Inflammatory macrophage (primary cell): ENCODE measurements at regions not wholly inside any gene's neighbourhood (a gene's known extent, or its start where the extent isn't known, plus 50 kb on each side); places are given as distances from the start of the nearest gene placed in this dataset.

ENCODE experiments used
- DNase-seq, 2 donors: peaks; one replicate each; pipeline ENCODE4 v3.0.0-alpha.2; 2020 to 2022

- DNase-seq = no peak
Measured at GRCh38 chr13:97057176-97057575, 62.9 kb upstream of the OXGR1 start.

DNA sequence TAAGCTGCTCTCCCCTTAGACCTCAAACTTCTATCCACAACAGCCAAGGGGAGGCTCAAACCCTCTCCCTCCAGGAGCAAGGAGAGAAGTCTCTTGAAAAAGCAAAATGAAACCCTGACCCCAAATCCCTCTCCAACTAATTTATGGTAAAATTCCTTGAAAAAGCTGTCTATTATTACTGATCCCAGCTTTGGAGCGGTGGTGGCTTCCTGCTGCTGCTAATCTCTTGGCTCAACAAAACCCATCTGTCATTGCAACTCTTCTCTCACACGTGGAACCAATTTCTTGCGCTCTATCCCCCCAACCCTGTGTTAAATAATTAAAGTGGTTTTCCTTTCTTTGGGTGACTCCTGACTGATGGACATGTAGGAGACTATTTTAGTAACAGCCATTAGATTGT is 64.1 kb upstream of the OXGR1 start:
- DNase-seq = no peak

DNA sequence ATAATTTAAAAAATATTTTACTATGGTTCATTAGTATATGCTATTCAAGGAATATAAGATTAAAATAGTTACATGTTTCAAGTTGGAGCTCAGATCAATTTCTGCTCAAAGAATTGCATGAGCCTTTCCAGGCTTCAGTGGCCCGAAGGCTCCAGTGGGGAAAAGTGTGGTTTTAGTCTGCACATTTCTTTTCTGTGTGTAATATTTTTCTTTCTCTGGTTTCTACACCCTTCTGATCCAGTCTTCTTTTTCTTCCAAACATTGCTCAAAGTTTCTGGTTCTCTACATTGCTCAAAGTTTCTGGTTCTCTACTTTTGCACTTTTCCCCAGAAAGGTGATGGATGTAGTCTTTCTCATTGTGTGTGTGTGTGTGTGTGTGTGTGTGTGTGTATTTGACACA is 64.7 kb upstream of the OXGR1 start:
- no peak for DNase-seq

- DNase-seq = no peak
Measured at GRCh38 chr13:97067017-97067895, 73.0 kb upstream of the OXGR1 start.

- DNase-seq = no peak
Measured at GRCh38 chr13:97068151-97068550, 73.9 kb upstream of the OXGR1 start.

GRCh38 chr13:97069050-97069815 is 75.0 kb upstream of the OXGR1 start:
- no peak for DNase-seq

DNA sequence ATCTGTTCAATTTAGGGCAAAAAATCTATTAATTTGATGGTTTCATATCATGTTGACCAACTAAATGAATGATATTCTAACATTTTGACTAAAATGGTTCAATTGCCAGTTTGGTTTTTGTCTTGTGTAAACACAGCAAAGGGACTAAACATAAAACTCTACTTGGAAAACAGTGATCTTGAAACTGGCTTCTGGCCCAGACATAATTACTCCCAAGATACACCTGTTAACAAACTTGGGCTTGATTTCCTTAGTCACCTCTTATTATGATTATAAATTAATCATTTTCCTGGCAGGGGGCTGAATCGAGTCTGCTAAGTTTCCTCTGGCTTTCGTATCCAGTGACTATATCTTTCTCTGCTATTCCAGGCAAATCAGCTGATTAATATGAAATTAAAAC is 78.0 kb upstream of the OXGR1 start:
- no peak for DNase-seq

DNA sequence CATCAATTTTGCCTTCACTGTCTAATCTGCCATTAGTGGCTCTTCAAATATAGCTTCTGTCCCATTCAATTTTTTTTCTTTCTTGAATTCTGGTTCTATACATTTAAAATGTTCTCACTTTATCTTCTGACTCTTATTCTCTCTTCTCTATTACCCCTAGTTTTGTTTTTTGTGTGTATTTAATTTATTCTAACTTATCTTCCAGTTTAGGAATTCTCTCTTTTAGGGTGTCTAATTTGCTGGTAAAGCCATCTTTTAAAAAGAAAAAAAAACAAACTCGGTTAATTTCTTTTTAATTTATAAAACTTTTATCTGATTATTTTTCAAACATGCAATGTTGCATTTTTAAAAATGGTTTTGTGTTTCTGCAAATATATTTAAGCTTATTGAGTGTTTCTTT is 80.3 kb upstream of the OXGR1 start:
- DNase-seq = no peak

DNA sequence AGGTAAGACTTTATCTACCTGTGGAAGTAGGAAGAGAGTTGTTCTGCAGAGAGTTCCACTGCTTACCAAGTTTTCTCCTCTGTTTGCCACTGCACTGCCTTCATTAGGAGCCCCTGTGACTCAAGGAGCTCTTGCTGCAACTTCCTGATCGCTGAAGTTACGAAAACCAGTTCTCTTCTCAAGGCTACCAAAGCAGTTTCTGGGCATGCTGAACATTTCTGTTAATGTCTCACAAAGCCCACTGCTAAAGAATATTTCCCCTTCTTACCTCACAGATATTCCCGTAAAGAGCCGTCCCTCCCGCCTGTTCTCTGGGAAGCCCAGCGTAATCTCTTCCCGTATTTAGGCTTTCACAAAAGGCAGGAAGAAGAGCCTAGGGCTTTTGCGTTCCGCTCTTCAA is 82.6 kb upstream of the OXGR1 start:
- peak; percentile 76 to 84 for DNase-seq

- DNase-seq = peak in 1 of 2 donors; percentile 40
Measured at GRCh38 chr13:97077341-97077740, 83.1 kb upstream of the OXGR1 start.

DNA sequence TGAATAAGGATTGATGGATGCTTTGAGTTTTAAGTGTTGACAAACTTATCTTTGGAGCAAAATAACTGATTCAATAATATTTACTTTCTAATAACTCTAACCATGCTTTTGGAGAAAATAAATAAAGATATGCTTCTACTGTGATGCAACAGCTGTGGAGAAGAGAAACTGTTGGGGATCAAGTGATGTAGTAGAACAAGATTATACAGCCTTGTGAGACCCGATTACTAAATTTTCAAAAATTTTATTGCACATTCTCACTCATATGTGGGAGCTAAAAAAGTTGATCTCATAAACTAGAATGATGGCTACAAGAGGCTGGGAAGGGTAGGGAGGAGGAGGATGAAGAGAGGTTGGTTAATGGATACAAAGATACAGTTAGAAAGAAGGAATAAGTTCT is 85.5 kb upstream of the OXGR1 start:
- DNase-seq = no peak

GRCh38 chr13:97082461-97083207 is 88.4 kb upstream of the OXGR1 start:
- peak; percentile 2 to 14 for DNase-seq

- no peak for DNase-seq
Measured at GRCh38 chr13:97091196-97091595, 96.9 kb upstream of the OXGR1 start.

DNA sequence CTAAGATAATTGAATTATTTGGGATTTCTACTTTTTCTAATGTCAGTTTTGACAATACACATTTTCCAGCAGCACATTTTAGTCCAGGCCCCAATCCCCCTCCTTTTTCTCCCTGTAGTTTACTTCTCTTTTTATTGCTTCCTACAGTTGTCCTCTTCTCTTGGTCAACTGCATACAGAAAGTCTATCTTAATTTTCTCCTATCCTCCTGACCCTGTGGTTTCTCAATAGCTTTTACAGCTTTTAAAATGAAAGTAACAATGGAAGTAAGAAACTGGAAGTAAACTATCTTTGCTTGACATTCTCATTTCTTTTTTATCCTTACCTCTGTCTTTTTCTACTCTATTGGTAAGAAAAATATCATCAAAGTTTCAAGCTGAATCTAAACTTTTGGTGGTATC is 106.5 kb upstream of the OXGR1 start:
- DNase-seq = peak; percentile 25 to 79

DNA sequence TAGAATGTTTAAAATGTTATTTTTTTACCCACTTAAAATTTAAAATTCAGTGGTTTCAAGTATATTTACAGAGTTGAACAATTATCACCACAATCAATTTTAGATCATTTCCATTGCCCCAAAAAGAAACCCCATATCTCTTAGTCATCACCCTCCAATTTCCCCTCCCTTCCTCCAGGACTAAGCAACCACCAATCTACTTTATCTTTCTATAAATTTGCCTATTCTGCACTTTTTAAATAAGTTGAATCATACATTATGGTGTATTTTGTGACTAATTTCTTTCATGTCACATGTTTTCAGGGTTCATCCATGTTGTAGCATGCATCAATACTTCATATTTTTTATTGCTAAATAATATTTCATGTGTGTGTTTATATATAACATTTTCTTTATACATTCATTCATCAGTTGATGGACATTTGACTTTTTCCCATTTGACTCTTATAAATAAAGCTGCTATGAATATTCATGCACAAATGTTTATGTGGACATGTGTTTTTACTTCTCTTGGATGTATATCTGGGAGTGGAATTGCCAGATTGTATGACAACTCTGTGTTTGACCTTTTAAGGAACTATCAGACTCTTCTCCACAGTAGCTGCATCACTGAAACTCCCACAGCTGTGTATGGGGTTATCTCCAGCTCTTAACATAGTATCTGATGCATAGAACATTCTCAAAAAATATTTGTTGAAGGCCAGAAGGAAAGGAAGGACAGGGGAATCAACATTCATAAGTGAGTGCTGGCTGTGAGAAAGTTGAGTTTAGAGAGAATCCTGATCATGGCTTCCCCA is 107.8 kb upstream of the OXGR1 start:
- DNase-seq = no peak

GRCh38 chr13:97106323-97106722 is 112.0 kb upstream of the OXGR1 start:
- DNase-seq = no peak

- no peak for DNase-seq
Measured at GRCh38 chr13:97107815-97108529, 113.7 kb upstream of the OXGR1 start.

GRCh38 chr13:97108530-97108900 is 113.6 kb upstream of the MBNL2 start:
- no peak for DNase-seq

DNA sequence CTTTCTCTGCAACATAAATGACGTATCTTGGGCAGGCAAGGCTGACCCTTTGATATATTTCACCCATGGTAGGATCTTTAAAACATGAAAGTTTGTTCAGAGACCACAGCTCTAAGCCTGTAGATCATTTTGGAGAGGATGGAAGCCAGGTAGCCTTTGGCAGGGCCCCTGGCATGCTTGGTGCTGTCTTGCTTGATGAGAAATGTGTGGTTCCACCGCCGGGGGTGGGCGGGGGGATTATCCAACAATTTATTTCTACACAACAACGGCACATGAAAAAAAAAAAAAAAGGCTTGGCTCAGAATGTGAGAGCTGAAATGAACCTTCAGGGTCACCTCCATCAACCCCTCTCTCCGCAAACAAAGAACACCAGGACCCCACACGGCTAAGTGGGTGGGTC is 112.9 kb upstream of the MBNL2 start:
- no peak for DNase-seq

- peak; percentile 88 to 89 for DNase-seq
Measured at GRCh38 chr13:97109841-97110492, 112.2 kb upstream of the MBNL2 start.

DNA sequence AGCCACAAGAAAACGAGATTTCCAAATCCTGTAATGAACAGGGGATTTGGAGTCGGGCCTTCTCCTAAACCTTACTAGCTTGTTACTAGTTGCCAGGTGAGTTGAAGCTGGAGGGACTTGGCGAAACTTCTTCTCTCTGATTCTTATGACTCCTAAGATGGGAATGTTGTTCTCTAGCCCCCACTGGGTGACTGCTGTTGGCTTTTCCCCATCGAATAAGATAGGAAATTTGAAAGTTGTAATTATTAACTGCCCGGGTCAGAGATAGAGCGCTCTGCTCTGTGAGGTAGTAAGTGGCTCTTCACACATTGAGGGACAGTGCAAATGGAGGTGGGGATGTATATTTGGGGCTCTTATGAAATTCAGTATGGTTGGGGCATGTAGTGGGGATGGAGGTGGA is 111.2 kb upstream of the MBNL2 start:
- DNase-seq = no peak
